Kidney tubule cell (primary cell): ENCODE measurements at regions not wholly inside any gene's neighbourhood (a gene's known extent, or its start where the extent isn't known, plus 50 kb on each side); places are given as distances from the start of the nearest gene placed in this dataset.
"Not testable (repeated sequence)": the region's sequence is repeated elsewhere in the genome, so short reads cannot be mapped to it uniquely, and the experiment has no call there.

Experiments
- DNase-seq: peaks from one replicate; pipeline ENCODE4 v3.0.0-alpha.2; 2018; ENCODE audit warnings: low spot score

DNA sequence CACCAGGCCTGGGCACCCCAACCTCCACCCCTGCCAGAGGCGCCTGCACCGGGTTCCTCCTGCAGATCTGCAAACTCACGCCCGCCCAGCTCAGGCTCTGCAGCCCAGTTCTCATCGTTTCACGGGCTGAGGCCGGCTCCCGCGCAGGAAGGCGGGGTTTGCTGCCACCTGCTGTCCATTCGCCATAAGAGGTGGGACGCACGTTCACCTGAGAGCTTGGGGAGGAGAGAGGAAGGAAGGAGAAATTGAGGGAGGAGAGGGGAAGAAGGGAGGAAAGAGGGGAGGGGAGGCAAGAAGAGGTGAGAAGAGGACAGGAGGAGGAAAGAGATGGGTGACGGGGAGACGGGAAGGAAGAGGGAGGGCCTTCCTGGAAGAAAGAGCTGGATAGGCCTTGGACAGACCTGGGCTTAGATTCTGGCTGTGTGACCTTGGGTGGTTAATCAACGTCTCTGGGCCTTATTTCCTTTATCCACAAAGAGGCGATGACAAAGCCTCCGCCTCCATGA, 114.5 kb downstream of the ADRA2C start:
- DNase-seq, result peak; percentile 66

DNA sequence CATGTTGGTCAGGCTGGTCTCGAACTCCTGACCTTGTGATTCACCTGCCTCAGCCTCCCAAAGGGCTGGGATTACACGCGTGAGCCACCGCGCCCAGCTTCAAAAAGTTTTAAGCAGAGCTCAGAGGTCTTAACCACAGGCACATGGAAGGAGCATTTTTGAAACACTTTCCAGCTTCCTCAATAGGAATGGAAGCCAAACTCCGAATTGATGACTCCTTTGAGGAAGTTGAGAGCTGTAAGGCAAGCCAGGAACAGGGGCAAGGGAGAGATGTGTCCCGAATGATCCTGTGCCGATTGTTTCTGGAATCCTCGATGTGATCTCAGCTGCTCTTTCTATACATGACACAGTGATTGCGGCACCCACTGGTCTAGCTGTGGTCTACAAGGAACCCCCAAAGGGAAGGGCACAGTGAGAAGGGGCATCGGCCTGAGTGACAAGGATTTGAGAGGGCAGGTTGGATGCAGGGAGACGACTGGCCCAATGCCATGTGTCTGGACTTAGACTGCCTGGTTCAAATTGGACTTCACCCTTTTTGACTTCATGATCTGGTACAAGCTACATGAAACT, 116.2 kb downstream of the ADRA2C start:
- not testable (repeated sequence) for DNase-seq

DNA sequence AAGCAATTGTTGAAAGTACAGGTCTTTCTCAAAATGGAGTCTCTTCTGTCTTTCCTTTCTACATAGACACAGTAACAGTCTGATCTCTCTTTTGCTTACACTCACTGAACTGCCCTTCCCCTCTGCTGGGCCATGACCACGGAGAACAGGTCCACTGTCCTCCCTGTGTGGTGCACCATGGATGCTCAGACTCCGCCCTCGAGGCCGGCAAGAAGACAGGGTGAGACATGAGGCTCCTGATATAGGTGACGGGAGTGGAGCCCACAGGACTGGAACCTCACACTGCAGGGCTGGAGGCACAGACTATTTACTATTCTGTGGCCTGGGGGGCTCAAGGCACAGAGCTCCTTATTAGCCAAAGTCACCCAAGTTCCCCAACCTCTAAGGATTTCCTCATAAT, 118.1 kb downstream of the ADRA2C start:
- DNase-seq, result not testable (repeated sequence)

DNA sequence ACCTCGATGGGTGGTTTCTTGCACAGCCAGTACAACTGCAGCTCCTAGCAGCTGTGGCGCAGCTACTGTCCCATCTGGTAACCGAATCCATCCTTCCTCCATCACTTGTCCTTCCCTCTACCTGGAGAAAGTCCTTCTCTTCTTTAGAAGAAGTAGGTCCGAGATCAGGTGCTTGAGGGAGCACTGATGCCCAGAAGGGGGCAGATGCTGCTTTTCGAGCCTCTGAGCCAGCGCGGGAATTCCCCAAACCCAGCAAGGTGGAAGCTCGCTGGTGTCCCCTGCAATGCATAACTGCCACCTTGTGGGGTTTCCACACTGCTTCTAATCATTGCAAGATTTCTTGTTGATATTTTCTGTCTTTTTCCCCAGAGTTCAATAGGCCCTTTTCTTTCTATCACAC, 127.4 kb downstream of the ADRA2C start:
- peak; percentile 32 for DNase-seq

DNA sequence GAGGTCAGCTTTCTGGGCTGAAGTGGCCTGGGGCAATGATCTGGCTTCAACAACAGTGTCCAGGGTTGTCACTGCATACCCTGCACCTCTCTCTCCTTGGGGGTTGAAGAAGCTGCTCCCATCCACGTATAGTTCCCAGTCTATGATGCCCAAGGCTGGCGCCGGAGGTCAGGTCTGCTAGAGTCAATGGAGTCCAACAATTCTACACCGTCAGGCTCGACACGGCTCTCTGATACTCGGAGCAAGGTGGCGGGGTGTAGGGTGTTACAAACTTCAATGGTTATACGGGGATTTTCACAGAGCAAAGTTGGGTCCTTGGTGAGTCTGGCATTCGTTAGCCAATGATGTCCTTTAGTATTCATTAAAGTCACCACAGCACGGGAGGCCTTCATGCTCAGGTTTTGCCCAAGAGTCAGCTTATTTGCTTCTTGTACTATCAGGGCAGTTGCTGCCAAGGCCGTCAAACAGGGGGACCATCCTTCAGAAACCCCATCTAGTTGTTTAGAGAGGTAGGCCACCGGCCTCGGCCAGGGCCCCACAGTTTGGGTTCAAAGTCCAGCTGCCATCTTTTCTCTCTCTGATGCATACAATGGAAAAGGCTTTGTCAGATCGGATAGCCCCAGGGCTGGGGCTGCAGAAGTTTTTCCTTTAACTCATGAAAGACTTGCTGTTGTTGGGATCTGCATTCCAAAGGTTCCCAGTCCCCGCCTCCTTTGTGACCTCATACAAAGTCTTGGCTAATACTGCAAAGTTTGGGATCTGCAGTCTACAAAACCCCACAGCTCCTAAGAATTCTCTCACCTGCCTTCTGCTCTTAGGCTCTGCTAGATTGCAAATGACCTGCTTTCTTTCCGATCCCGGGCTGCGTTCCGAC, 128.1 kb downstream of the ADRA2C start:
- DNase-seq, result not testable (repeated sequence)

DNA sequence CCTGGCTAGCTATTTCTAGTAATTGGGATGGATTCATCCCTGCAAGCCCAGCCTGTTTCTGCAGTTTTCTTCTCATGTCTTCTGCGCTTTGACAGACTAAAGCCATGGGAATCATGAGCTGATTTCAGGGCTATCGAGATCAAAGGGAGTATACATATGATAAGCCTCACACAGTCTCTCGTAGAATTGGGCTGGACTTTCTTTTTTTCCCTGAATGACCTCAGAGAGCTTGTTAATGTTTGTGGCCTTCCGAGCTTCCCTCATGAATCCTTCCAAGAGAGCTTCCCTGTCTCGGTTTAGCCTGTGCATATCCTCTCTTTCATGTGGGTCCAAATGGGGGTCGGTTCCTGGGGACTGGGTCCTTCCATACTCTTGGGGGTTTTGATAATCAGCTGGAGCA, 130.3 kb downstream of the ADRA2C start:
- no peak for DNase-seq

DNA sequence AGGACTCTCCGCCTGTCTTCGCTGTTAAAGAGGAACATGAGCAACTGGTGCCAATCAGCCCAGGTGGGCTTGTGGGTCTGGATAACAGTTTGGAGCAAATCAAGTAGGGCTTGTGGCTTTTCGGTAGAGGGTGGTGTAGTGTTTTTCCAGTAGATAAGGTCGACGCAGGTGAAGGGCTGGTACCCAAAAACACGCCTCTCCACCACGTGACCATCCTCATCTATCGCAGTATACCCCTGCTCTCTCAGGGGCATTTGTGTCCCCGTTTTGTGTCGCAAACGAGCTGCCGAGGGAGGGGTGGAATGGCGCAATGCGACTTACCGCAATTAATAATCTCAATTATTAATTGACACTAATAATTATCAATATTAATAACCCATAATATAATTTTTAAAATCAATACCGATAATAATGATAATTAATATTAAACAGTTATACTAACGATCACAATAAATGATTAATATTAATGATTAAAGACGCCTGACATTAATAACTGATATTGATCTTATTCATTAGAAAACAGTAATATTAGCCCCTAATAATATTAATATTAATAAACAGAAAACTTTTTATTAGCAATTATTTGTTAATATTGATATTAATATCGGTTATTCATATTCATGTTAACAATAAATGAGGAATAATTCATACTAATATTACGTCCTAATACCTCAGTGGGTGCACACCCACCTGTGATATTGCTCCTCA, 130.8 kb downstream of the ADRA2C start:
- DNase-seq, result not testable (repeated sequence)

DNA sequence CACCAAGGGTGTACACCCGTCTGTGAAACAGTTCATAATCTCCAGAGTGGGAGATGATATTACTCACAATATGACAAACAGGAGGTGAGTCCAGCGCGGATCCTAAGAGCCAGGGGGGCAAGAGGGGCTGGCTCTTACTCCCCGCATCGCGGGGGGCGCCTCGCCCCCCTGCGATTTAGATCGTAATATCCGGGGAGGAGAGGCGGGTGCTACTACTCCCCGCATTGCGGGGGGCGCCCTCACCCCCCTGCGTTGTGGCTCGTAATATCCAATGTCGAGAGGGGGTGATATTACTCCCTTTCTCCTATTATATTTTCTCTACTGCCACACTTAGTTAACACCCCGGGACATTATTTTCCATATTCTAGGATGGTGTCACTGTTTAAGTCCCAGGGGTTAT, 131.9 kb downstream of the ADRA2C start:
- DNase-seq, result no peak

DNA sequence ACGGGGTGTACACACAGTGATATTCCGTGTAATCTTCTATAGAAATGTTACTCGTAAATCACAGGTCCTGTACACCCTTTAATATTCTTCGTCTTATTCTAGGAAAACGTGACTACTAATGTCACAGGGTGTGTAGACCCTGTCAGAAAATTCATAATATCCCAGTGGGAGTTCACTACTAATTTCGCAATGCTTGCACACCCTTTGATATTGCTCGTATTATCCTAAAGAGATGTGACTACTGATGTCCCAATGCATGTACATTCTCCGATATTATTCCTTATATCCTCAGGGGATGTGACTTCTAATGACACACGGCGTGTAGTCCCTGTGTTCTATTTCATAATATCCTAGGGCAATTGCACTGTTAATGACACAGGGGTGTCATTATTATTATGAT, 132.7 kb downstream of the ADRA2C start:
- not testable (repeated sequence) for DNase-seq

DNA sequence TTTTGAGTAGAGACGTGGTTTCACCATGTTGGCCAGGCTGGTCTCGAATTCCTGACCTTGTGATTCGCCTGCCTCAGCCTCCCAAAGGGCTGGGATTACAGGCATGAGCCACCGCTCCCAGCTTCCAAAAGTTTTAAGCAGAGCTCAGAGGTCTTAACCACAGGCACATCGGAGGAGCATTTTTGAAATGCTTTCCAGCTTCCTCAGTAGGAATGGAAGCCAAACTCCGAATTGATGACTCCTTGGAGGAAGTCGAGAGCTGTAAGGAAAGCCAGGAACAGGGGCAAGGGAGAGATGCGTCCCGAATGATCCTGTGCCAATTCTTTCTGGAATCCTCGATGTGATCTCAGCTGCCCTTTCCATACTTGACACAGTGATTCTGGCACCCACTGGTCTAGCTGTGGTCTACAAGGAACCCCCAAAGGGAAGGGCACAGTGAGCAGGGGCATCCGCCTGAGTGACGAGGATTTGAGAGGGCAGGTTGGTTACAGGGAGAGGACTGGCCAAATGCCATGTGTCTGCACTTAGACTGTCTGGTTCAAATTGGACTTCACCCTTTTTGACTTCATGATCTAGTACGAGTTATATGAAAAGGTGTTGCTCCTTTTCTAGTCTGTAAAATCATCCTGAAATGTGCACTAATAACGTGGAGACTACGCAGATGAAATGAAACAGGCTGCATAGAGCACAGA, 138.2 kb downstream of the ADRA2C start:
- peak; percentile 21 for DNase-seq

DNA sequence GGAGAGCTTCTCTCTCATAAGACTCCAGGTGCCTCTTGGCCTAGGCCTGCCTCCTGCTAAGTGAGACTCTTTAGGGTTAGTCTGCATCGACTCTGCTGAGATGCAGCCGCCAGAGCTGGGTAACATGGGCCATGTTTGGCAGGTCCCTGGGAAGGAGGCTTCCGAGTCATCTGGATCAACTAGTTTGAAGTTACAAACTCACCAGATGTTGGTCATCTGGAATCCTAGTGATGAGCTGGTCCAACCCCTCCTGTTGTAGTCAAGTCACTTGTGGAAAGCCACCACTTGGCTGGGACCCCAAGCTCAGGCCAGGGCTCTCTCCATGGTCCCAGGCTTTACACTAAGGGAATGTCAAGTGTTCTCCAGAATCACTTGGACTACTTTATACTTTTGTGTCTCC, 143.4 kb downstream of the ADRA2C start:
- DNase-seq, result not testable (repeated sequence)

DNA sequence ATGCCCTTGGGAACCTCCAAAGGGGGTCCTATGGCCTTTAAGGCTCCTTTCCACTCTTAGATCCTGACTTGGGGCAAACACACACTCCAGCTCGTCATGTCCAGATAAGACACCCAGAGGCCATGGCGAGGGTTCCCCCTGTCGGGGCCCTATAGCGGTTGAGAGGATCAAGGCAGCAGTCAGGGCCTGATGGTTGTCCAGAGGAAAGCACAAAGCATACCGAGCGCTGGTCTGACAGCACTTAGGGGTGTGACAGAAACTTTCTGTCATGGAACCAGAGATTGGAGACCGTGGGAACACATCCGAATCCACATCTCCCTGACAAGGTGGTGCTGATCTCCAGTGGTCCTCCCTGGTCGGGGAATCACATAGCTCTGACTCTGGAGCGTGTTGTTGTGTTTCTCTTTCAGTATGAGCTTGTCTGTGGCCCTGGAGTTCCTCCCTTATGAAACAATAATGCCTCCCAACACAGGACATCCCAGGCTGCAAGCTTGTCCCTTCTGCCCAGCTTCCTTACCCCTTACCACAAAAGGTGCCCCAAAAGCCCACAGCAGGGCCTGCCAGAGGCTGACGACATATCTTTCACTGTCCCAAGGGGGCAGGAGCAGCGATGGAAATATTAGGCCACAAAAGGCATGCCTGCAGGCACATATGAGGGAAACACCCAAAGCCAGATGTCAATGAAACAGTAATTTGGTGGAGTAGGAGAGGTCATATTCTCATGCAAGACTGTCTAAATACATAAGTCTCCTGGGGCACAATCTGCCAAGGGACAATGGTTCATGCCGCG, 144.2 kb downstream of the ADRA2C start:
- not testable (repeated sequence) for DNase-seq

DNA sequence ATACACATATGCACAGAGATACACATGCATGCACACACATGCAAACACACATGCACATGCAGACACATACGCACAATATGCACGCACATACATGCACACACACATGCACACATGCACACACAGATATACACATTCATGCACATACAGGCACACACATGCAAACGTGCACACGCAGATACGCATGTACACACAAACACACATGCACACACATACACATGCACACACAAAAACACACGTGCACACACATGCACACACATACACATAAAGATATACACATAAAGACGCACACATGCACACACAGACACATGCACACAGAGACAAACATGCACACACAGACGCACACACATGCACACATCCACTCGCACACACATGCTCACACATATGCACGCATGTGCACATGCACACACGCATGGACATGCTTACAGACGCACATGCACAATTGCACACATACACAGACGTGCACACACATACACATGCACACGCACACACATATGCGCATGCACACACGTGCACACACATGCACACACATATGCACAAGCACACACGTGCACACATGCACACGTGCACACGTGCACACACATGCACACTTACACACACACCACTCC, 145.2 kb downstream of the ADRA2C start:
- no peak for DNase-seq

DNA sequence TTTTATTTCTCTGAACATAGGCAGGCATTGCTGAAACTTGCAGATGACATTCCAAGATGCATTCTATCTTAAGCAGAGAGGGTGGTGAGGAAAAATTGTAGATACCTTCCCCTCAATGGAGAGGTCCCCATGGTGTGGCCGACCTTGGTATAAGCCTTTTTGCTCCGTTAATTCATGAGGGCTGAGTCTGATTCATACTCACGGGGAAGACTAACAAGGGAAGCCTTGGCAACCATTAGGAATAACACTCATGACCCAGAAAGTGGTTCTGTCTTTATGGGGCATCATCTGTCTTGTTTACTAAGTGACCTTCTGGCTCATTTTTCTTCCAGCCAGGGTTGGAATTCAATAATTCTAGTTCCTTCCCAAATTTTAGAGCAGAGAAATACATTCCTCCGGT, 148.3 kb downstream of the ADRA2C start:
- DNase-seq, result not testable (repeated sequence)

DNA sequence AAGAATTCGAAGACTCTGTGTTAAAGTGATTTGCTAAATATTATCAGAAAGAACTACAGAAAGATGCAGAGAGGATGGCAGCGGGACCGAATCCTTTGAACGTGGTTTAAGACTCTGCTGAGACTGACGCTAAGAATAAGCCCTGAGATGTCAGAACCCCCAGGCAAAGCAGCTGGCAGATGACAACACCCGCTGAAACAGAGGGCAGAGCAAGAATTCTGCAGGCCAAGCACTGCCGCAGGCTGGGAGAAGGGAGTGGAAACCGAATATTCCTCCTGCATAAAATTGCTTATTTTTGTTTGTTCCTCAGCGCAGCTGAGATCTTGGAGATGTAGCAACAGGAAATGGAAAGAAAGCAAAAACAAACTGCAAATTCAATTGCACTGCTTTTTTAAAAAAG, 153.3 kb downstream of the ADRA2C start:
- DNase-seq, result not testable (repeated sequence)

DNA sequence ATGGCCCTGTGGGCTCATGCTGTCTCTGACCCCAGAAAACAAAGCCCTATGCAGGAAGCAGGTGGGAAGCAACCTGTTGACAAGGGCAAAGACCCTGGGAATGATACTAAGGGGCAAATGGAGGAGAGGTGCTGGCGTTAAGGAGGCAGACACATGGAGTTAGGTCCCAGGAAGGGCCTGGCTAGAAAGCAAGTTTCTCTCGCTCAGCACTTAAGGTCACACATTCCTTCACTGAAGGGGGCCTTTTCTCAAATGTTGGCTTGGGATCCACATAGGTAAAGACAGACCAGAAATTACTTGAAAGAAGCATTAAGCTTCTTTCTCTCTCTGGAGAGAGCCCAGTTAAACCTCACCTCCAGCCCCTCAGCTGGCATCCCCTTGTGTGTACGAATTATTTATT, 155.7 kb downstream of the ADRA2C start:
- not testable (repeated sequence) for DNase-seq

DNA sequence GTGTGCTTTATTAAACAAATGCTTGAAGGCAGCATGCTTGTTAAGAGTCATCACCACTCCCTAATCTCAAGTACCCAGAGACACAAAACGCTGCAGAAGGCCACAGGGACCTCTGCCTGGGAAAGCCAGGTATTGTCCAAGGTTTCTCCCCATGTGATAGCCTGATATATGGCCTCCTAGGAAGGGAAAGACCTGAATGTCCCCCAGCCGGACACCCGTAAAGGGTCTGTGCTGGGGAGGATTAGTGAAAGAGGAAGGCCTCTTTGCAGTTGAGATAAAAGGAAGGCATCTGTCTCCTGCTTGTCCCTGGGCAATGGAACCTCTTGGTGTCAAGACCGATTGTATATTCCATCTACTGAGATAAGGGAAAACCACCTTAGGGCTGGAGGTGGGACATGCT, 159.7 kb downstream of the ADRA2C start:
- not testable (repeated sequence) for DNase-seq

DNA sequence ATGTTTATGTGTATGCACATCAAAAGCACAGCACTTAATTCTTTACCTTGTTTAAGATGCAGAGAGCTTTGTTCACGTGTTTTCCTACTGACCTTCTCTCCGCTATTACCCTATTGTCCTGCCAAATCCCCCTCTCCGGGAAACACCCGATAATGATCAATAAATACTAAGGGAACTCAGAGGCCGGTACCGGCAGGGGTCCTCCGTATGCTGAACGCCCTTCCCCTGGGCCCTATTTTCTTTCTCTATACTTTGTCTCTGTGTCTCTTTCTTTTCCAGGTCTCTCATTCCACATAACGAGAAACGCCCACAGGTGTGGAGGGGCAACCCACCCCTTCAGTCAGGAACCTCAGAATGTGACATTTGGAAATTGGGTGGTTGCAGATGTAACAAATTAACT, 160.1 kb downstream of the ADRA2C start:
- not testable (repeated sequence) for DNase-seq

DNA sequence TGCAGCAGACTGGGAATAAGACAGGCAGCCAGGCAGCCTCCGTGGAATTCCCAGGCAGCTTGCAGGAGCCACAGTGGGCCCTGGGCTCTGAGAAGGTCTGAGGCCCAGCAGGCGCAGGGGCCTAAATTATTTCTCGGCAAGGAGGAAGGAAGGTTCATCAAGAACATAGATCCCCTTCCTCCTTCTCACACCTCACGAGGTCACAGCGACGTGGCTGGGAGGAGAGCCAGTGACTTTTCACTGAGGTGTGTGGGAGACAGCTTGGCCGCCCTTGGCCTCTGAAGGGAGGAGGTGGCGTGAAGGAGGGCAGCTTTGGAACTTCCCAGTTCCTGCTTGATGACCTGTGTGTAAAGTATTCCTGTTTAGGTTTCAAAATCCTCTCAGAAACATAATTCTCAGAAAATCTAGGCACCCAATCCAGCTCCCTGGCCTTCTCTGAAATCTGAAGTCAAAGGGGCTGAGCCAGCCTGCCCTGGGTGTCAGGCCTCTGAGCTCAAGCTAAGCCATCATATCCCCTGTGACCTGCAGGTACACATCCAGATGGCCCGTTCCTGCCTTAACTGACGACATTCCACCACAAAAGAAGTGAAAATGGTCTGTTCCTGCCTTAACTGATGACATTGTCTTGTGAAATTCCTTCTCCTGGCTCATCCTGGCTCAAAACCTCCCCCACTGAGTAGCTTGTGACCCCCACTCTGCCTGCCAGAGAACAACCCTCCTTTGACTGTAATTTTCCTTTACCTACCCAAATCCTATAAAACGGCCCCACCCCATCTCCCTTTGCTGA, 161.0 kb downstream of the ADRA2C start:
- DNase-seq, result not testable (repeated sequence)

DNA sequence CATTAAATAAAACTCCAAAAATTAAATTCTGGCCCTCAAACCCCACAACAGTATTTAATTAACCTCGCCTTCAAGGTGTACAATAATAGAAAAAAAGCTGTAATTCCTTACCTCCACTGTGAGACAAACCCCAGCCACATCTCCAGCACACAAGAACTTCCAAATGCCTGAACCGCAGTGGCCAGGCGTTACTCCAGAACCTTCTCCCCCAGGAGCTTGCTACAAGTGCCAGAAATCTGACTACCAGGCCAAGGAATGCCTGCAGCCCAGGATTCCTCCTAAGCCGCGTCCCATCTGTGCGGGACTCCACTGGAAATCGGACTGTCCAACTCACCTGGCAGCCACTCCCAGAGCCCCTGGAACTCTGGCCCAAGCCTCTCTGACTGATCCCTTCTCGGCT, 163.2 kb downstream of the ADRA2C start:
- DNase-seq, result not testable (repeated sequence)
